ENCODE measurements at regions not wholly inside any gene's neighbourhood (a gene's known extent, or its start where the extent isn't known, plus 50 kb on each side); places are given as distances from the start of the nearest gene placed in this dataset.
"Not testable (repeated sequence)": the region's sequence is repeated elsewhere in the genome, so short reads cannot be mapped to it uniquely, and the experiment has no call there.

- no peak overlapping the region for H3K4me3 ChIP-seq (ENCODE audit: low read length)
- TF ChIP-seq CTCF (conservative IDR thresholded peaks at IDR 0.05; ENCODE audit: low read length): no peak
- no peak for DNase-seq (ENCODE audit: low read depth)
These were observed 109.3 kb upstream of the LRPAP1 start for GRCh38 chr4:3641501-3641900.

DNA sequence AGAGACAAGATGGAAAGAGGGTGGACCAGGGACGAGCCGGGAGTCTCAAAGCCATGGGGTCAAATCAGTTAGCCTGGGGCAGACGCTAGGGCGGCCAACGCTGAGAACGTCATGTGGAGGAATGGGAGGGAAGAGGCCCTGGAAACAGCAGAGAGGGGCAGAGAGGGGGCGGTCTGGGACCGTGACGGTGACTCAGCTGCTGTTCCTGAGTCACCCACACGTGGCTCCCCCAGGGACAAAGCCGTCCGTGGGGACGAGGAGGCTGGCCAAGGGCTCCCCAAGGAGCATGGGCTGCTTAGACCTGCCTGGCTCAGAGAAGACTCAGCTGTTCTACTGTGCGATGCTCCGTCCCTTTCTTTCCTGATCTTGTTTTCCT lies 108.4 kb upstream of the LRPAP1 start:
- no peak overlapping the region for H3K4me3 ChIP-seq (ENCODE audit: low read length)
- no peak for TF ChIP-seq CTCF (conservative IDR thresholded peaks at IDR 0.05; ENCODE audit: low read length)
- DNase-seq (ENCODE audit: low read depth): no peak

GRCh38 chr4:3639613-3640586 lies 107.7 kb upstream of the LRPAP1 start:
- no peak for DNase-seq (ENCODE audit: low read depth)
- no peak overlapping the region for H3K4me3 ChIP-seq (ENCODE audit: low read length)
- no peak for TF ChIP-seq CTCF (conservative IDR thresholded peaks at IDR 0.05; ENCODE audit: low read length)

DNA sequence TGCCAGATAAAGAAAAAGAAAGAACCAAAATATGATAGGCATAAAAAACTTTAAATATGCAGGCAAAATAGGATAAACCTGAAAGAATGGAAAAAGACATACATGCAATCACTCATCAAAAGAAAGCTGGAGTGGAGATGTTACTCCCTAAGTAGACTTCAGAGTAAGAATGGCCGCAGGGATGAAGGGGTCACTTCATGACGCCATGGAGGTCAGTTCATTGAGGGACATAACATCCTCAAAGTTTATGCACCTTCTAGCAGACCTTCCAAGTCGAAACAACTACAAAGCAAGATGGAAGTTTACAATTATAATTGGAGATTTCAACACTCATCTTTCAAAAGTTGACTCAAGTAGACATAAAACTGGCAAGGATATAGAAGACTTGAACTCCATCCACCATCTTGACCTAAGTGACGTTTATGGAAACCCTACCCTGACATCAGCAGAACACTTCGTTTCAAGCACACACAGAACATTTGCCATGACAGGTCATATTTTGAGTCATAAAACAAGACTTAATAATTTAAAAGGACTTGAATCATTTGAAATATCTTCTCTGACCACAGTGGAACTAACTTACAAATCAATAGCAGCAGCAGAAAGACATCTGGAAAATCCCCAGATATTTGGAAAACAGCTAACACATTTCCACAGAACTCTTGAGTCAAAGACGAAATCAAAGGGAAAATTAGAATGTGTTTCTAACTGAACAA lies 106.0 kb upstream of the LRPAP1 start:
- TF ChIP-seq CTCF (conservative IDR thresholded peaks at IDR 0.05; ENCODE audit: low read length): no peak
- DNase-seq (ENCODE audit: low read depth): peak; percentile 26
- H3K4me3 ChIP-seq (ENCODE audit: low read length): no peak overlapping the region

DNA sequence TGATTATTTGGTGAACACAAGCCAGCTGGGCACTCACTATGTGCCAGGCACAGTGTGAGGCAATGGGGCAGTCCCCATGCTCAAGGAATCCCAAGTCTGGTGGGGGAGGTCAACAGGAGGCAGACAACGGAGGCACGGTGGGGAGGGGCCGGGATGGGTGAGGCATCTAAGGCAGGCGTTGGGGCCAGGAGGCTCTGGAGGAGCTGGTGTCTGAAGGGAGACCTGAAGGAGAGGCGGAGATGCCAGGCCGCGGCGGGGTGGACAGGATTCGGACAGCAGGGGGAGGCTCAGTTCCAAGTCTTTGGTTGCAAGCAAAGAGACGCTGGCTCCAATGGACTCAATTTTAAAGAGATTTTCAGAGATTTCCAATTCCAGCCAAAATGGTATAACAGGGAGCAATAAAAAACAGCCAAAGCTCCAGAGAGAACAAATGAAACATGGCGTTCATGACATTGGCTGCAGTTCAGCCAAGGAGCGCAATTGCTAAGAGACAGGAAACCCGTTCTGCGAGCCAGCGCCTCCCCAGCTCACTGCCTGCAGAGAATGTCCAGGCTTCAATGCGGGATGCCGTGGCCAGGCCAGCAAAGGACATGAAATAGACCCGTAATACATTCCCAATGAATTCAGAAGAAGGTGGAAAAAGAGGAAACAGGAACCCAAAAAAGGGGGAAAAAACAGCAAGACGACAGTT lies 105.2 kb upstream of the LRPAP1 start:
- TF ChIP-seq CTCF (conservative IDR thresholded peaks at IDR 0.05; ENCODE audit: low read length): no peak
- DNase-seq (ENCODE audit: low read depth): no peak
- no peak overlapping the region for H3K4me3 ChIP-seq (ENCODE audit: low read length)

- no peak for DNase-seq (ENCODE audit: low read depth)
These were observed 104.6 kb upstream of the LRPAP1 start for GRCh38 chr4:3636646-3637320.

DNA sequence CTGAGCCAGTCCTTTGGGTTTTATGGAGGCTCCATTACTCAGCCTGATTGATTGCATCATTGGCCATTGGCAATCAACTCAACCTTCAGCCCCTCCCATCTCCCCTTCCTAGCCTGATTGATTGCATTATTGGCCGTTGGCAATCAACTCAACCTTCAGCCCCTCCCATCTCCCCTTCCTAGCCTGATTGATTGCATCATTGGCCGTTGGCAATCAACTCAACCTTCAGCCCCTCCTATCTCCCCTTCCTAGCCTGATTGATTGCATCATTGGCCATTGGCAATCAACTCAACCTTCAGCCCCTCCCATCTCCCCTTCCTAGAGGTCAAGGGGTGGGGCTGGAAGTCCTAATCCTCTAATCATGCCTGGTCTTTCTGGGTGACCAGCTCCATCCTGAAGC lies 103.8 kb upstream of the LRPAP1 start:
- not testable (repeated sequence) for DNase-seq (ENCODE audit: low read depth)

More at GRCh38 chr4:3636646-3637320, 104.6 kb upstream of the LRPAP1 start:
- TF ChIP-seq CTCF (conservative IDR thresholded peaks at IDR 0.05; ENCODE audit: low read length): no peak
- no peak overlapping the region for H3K4me3 ChIP-seq (ENCODE audit: low read length)

More for the DNA sequence above, 103.8 kb upstream of the LRPAP1 start:
- H3K4me3 ChIP-seq (ENCODE audit: low read length): not testable (repeated sequence)
